HG02623 (cell line): ENCODE measurements at regions not wholly inside any gene's neighbourhood (a gene's known extent, or its start where the extent isn't known, plus 50 kb on each side); places are given as distances from the start of the nearest gene placed in this dataset.
A peak's percentile ranks its signal among the peaks of the same experiment; 100 is the strongest.

ENCODE experiments used
- ATAC-seq: cut with Tn5 transposase; IDR thresholded peaks from one replicate; pipeline ENCODE4 v1.9.1; 2021; ENCODE audit warnings: moderate library complexity; ENCODE audit not compliant: unreplicated experiment

DNA sequence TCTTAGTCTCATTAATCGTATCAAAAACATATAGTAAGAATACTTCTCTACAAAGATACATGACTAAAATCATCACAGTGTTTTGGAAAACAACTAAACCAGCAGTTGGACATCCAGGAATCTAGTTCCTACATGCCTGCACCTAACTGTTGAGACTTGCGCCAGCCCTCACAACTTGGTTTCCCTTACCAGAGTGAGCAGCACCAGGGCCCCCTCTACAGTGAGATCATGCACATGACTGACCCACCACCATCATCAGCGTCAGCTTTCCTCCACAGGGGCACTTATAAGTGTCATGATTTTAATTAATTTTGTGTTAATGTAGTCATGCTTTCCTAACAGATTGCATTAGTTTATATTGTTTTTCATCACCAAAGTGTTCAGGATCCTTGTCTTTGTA lies 1322.0 kb downstream of the EFNB2 start:
- no peak for ATAC-seq

DNA sequence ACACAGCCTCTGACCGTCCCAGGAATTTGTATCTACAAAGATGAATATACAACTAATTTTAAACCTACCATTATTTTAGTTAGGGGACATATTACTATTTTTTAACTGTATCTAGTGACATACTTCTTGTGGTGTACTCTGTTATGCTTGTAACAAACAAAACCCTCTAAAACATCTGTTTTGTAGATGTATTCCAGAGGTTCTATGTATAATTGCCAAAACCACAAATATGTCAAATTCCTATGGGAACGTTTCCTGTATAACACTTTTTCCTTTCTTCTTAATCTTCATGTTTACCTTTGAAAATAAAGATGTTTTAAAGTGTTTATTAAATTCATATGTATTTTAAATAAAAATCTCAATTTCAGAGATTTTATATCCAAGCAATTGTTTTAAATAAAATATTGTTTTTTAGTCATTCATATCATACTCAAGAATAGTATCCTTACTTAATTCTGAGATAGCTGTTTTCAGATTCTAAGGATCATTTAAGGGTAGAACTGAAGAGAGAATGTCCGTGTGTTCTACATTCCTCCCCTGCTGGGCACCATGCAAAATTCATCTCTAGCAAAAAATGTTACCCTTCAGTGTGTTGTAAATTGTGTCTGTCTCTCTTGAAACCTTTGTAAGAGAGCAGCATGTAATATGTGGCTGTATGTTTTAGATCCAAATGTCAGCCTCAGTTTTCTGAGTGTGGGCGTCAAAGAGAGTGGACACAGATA lies 1327.7 kb downstream of the EFNB2 start:
- no peak for ATAC-seq

- ATAC-seq, result no peak
These were observed 1333.1 kb downstream of the EFNB2 start for GRCh38 chr13:105202354-105202753.

- ATAC-seq, result no peak
These were observed 1334.1 kb downstream of the EFNB2 start for GRCh38 chr13:105201351-105201750.

DNA sequence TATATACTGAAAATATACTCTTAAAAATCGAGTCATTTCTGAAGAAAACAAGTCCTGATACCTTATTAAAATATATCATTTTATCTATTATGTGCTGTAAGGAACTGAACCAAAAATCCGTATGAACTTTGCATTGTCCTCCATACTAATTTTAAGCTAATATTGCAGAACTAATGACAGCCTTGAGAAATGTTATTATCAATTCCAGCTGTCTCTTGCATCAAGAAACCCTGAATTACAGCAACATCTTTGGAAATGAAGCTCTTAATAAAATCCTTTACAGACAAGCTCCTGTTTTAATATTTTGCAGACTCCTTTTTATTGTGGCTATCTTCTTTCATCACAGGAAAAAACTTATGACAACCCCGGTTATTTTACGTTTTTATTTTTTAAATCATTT lies 1335.3 kb downstream of the EFNB2 start:
- no peak for ATAC-seq

- ATAC-seq, result no peak
These were observed 1339.4 kb downstream of the EFNB2 start for GRCh38 chr13:105196052-105196451.

DNA sequence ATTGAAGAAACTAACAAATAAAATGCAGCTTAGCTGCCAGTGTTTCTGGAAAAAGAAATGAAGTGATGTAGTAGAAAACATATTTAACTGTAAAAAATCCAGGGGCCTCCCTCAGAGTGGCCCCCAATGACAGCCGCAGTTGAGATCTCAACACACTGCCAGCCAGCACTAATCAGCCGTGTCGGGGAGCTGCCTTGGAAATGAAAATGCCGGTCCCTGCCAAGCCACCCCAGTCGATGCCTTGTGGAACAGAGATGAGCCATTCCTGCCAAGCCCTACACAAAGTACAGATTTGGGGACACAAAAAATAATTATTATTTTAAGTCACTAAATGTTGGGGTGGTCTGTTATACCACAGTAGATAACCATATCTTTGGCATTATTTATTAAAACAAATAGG lies 1342.4 kb downstream of the EFNB2 start:
- no peak for ATAC-seq

GRCh38 chr13:105184201-105184600 lies 1351.3 kb downstream of the EFNB2 start:
- ATAC-seq, result no peak

DNA sequence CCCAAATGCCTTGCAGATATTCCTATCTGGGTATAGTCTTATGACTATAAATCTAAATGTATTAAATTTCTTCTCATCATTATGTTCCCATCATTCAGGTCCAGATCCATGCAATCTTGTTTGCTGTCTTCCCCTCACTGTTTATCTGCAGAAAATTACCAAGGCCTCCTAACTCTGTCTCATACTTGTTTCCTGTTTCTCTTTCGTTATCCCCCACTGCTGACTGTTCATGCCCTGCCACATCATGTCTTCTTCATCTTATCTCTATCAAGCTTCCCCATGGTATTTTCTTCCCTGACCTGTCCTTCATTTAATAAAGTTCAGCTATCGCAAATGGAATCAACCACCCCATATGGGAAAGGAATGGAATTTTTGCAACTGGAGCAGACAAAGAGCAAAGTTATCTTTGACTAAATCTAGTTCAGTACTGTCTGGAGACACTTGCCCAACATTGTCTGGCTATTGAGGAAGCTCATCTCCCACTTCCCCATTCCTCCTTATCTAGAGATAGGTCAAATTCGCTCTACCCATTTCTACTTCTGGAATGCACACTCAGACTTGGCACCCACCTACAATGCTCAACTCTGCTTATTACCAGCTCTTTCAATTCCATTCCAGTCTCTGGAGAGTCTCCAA lies 1358.1 kb downstream of the EFNB2 start:
- peak; percentile 48 for ATAC-seq

DNA sequence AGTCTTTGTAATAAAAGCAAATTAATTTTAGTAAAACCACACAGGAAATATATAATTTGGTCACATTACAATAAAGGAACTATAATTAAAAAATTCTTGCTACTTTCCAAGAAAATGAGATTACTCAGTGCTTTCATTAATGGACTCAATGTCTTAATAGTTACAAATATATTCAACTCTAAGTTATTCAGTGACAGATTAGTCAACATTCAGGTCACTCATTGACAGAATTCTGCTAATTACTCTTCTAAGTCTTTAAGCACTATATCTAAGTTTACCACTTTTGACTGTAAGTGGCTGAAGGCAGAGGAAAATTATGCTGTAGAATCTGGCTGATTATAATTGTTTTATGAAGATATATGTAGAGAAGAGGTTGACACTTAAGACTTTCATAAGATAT lies 1365.0 kb downstream of the EFNB2 start:
- ATAC-seq, result no peak

DNA sequence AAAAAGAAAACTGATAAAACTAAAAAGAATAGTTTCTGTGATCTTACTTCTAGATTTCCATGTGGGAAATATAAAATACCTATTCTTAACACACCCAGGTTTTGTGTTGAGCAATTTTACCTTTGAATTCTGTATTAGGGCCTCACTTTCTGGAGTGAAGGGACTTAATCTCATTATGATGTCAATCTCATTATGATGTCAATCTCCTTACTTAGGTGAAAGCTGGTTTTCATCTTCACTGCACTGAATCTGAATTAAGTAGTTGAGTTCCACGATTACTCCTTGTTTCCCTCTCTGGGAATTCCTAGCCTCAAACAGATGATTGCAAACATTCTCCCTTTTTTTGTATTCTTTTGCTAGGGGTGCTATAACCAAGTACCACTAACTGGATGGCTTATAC lies 1367.2 kb downstream of the EFNB2 start:
- no peak for ATAC-seq

DNA sequence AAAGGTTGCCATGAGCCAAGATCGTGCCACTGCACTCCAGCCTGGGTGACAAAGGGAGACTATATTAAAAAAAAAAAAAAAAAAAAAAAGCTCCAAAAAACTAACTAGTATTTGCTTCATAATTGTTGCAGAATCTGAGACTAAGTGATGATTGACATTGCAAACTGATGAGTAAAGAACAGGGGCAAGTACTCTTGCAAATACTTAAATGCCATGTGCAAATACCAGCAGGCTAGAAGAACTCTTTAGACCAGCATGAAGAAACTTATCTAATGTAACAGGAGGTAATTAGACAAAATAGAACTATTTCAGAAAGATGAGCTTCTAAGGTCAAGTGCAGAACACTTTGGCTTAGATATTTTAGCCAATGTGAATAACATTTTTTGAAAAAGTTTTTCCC lies 1368.1 kb downstream of the EFNB2 start:
- no peak for ATAC-seq

GRCh38 chr13:105165449-105166125 lies 1369.9 kb downstream of the EFNB2 start:
- ATAC-seq, result peak; percentile 90

DNA sequence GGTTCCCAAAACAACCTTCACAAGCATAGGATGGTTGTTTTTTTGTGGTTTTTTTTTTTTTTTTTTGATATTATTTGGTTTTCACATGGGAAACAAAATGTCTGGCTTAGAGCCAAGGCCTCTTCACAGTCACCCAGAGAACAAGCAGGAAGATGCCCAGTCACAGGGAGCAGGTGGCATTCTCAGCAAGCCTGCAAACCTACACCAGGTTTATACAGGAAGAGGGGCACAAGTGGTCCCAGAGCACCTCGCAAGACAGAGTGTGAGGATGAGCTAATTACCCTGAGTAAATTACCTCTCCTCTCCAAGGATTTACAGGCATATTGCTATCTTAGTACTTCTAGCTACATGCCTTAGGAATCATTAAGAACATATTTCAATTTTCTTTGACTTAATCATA lies 1375.6 kb downstream of the EFNB2 start:
- ATAC-seq, result no peak

GRCh38 chr13:105153611-105154010 lies 1381.9 kb downstream of the EFNB2 start:
- ATAC-seq, result no peak

DNA sequence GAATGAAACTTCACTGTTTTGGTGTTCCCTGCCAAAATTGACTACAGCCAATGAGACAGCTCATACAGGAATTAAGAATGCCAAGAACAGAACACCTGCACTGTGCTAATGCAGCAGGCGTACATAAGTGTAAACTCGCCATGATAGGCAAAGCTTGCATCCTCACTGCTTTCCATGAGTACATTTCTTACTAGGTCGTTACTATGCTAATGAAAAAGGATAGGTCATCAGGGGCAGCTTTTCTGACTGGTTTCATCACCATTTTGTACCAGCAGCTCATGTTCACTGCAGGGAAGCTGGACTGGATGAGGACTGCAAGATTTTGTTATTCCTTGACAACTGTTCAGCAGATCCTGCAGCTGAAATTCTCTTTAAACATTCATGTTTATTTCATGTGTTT lies 1383.8 kb downstream of the EFNB2 start:
- no peak for ATAC-seq

GRCh38 chr13:105147461-105147860 lies 1388.0 kb downstream of the EFNB2 start:
- no peak for ATAC-seq

GRCh38 chr13:105144936-105145335 lies 1390.5 kb downstream of the EFNB2 start:
- no peak for ATAC-seq

DNA sequence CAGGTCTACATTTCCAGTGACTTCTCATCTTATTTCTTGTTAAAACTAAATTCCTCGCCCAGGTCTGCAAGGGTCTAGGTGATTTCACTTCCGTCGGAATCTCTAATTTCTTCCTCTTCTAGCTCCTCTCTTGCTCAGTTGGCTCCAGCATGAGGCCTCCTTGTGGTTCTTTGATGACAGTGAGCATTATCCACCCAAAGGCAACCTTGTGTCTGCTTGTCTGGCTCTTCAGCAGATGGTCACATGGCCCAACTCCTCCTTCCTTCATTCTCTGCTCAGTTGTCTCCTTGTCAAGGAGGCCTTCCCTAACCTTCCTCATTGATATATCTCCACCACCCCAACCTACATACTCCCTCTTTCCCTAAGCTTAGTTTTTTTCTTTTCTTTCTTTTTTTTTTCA lies 1391.4 kb downstream of the EFNB2 start:
- ATAC-seq, result no peak

DNA sequence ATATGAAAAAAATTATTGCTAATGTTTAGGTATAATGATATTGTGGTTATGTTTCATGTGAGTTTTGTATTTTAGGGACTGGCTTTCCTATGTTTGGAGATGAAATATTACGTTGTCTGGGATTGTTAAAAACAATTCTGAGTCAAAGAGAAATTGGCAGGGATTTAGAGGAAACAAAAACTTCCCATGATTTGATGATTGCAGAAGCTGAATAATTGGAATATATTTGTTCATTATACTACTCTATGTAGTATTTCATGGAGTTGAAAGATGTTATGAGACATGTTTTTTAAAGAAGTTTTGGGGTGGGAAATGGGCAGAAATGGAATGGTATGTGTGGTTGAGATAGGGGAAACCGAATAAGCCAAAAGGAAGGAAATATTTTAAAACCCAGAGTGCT lies 1392.9 kb downstream of the EFNB2 start:
- ATAC-seq, result no peak

- ATAC-seq, result peak; percentile 95
These were observed 1395.8 kb downstream of the EFNB2 start for GRCh38 chr13:105139380-105140285.
